ENCODE measurements at regions not wholly inside any gene's neighbourhood (a gene's known extent, or its start where the extent isn't known, plus 50 kb on each side); places are given as distances from the start of the nearest gene placed in this dataset.
A peak's percentile ranks its signal among the peaks of the same experiment; 100 is the strongest.

- peaks cover 0 to 6% (median 0%) of the 10 kb centered on the region in 3 donors for H3K36me3 ChIP-seq
- H3K27ac ChIP-seq = no peak overlapping the region
- H3K4me1 ChIP-seq = no peaks in the 10 kb centered on the region
- H3K9me3 ChIP-seq = peaks cover 0 to 20% (median 18%) of the 10 kb centered on the region in 3 donors
- DNase-seq = no peak
- H3K27me3 ChIP-seq = peaks cover 0 to under 1% of the 10 kb centered on the region in 2 donors
- TF ChIP-seq CTCF (IDR thresholded peaks at IDR 0.05) = no peak
- no peak overlapping the region for H3K4me3 ChIP-seq
- intact Hi-C loops (cut with DNase I; ENCODE audit: low total_unique reads) = no loop called here
These were observed 91.9 kb downstream of the CTTN start for GRCh38 chr11:70490208-70490607.

GRCh38 chr11:70490723-70491558 is 92.6 kb downstream of the CTTN start:
- Histone ChIP-seq H3K9me3 (peaks cover 0 to 20% (median 18%) of the 10 kb centered on the region in 3 donors), H3K4me3 (no peak overlapping the region), H3K4me1 (no peaks in the 10 kb centered on the region), H3K27me3 (no peaks in the 10 kb centered on the region), H3K36me3 (peaks cover 0 to 6% (median 0%) of the 10 kb centered on the region in 3 donors), H3K27ac (no peak overlapping the region)
- DNase-seq = peak in 1 of 2 donors; percentile 29
- intact Hi-C loops (cut with DNase I; ENCODE audit: low total_unique reads) = no loop called here
- TF ChIP-seq CTCF (IDR thresholded peaks at IDR 0.05) = no peak

- Histone ChIP-seq H3K9me3 (peaks cover 0 to 20% (median 18%) of the 10 kb centered on the region in 3 donors), H3K27ac (no peak overlapping the region), H3K4me1 (no peaks in the 10 kb centered on the region), H3K36me3 (peaks cover 0 to 4% (median 0%) of the 10 kb centered on the region in 3 donors), H3K4me3 (no peak overlapping the region), H3K27me3 (no peaks in the 10 kb centered on the region)
- intact Hi-C loops (cut with DNase I; ENCODE audit: low total_unique reads) = no loop called here
- peak in 1 of 2 donors; percentile 51 for DNase-seq
- TF ChIP-seq CTCF (IDR thresholded peaks at IDR 0.05) = no peak
These were observed 93.6 kb downstream of the CTTN start for GRCh38 chr11:70491696-70492472.

DNA sequence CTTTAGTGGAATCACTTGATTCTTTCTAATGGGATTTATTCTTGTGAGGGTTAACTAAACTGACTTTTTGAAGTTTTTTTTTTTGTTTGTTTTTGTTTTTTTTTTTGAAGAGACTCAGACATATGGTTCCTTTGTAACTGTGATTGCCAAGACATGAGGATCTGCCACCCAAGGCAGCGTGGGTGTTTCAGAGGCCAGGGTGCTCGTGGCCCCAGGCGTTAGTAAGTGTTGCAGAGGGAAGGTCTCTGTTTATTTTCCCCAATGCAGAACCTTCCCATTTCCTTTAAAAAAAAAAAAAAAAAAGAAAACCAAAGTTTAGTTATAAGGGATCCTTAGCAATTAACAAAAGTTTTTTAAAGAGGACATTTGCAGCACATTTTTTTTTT is 94.8 kb downstream of the CTTN start:
- no peak for TF ChIP-seq CTCF (IDR thresholded peaks at IDR 0.05)
- H3K9me3 ChIP-seq = peaks cover 0 to 20% (median 18%) of the 10 kb centered on the region in 3 donors
- H3K4me1 ChIP-seq = no peaks in the 10 kb centered on the region
- no peaks in the 10 kb centered on the region for H3K36me3 ChIP-seq
- intact Hi-C loops (cut with DNase I; ENCODE audit: low total_unique reads) = no loop called here
- DNase-seq = no peak
- H3K27me3 ChIP-seq = no peaks in the 10 kb centered on the region
- H3K4me3 ChIP-seq = no peak overlapping the region
- no peak overlapping the region for H3K27ac ChIP-seq

DNA sequence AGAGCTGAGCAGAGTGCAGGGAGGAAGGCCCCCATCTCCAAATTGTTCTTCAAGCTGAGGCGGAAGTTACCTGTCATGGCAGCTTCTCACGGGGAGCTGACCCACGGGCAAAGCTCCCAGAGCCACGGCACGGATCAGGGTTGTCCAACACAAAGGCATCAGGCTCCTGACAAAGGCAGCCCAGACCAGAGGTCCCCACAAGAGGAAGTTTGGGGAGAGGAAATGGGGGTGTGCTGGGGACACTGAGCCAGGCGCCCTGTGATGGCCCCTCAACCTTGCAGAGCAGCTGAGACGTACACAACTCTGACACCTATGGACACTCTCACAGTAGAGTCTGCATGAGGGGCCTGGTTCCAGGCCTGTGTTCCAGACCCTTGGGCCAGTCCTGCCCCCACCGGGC is 95.6 kb downstream of the CTTN start:
- intact Hi-C loops (cut with DNase I; ENCODE audit: low total_unique reads) = no loop called here
- H3K27ac ChIP-seq = no peak overlapping the region
- H3K36me3 ChIP-seq = no peaks in the 10 kb centered on the region
- H3K9me3 ChIP-seq = peaks cover 0 to 20% (median 18%) of the 10 kb centered on the region in 3 donors
- DNase-seq = peak in 1 of 2 donors; percentile 32
- H3K4me3 ChIP-seq = no peak overlapping the region
- TF ChIP-seq CTCF (IDR thresholded peaks at IDR 0.05) = no peak
- H3K27me3 ChIP-seq = no peaks in the 10 kb centered on the region
- H3K4me1 ChIP-seq = no peaks in the 10 kb centered on the region
